Neural progenitor cell (in vitro differentiated cells): ENCODE measurements at regions not wholly inside any gene's neighbourhood (a gene's known extent, or its start where the extent isn't known, plus 50 kb on each side); places are given as distances from the start of the nearest gene placed in this dataset. TPM values are rescaled to one million over a fixed set of nuclear protein-coding genes. Genes with fewer than 3 reads are reported as not detected.

Experiments used
- DNase-seq: peaks from one replicate; pipeline ENCODE4 v3.0.0-alpha.2; 2016; ENCODE audit warnings: low spot score
- H2AFZ ChIP-seq: fragments of 200-600 bp; sonication (generic); replicated peaks from 2 replicates; pipeline ENCODE4 v1.6.1; 2016; ENCODE audit warnings: antibody characterized with exemption
- H3F3A ChIP-seq: fragments of 200-600 bp; sonication (generic); 2 replicates; pipeline ENCODE4 v1.6.1; 2016; ENCODE audit warnings: antibody characterized with exemption, low read depth
- H3K27ac ChIP-seq: fragments of 200-600 bp; sonication (generic); 2 replicates; pipeline ENCODE4 v1.5.1; 2016; ENCODE audit warnings: mild to moderate bottlenecking
- H3K27me3 ChIP-seq: fragments of 200-600 bp; sonication (generic); 2 replicates; pipeline ENCODE4 v1.6.1; 2016; ENCODE audit warnings: mild to moderate bottlenecking, moderate library complexity
- H3K36me3 ChIP-seq: fragments of 200-600 bp; sonication (generic); 2 replicates; pipeline ENCODE4 v1.5.1; 2016
- H3K4me1 ChIP-seq: fragments of 200-600 bp; sonication (generic); 2 replicates; pipeline ENCODE4 v1.6.1; 2016; ENCODE audit warnings: mixed run types
- H3K4me2 ChIP-seq: fragments of 200-600 bp; sonication (generic); 2 replicates; pipeline ENCODE4 v1.6.1; 2016
- H3K4me3 ChIP-seq: fragments of 200-600 bp; sonication (generic); 2 replicates; pipeline ENCODE4 v1.5.1; 2016
- H3K79me2 ChIP-seq: fragments of 200-600 bp; sonication (generic); 2 replicates; pipeline ENCODE4 v1.6.1; 2016; ENCODE audit warnings: low read depth
- H3K9ac ChIP-seq: fragments of 200-600 bp; sonication (generic); 2 replicates; pipeline ENCODE4 v1.6.1; 2016
- H3K9me3 ChIP-seq: fragments of 200-600 bp; sonication (generic); 2 replicates; pipeline ENCODE4 v1.5.1; 2016; ENCODE audit warnings: low read depth
- H4K20me1 ChIP-seq: fragments of 200-600 bp; sonication (generic); 2 replicates; pipeline ENCODE4 v1.6.1; 2016; ENCODE audit warnings: low read depth
- H3K27ac Mint-ChIP-seq: 3 replicates; pipeline ENCODE4 v1.8.0; 2021; ENCODE audit warnings: mixed read lengths
- H3K27me3 Mint-ChIP-seq: 2 replicates; pipeline ENCODE4 v1.8.0; 2022; ENCODE audit warnings: low read depth, mild to moderate bottlenecking, inconsistent platforms, moderate library complexity, mixed read lengths; ENCODE audit not compliant: insufficient read depth
- H3K36me3 Mint-ChIP-seq: 3 replicates; pipeline ENCODE4 v1.8.0; 2021; ENCODE audit warnings: mixed read lengths
- H3K4me1 Mint-ChIP-seq: 3 replicates; pipeline ENCODE4 v1.8.0; 2021; ENCODE audit warnings: mixed read lengths
- H3K4me3 Mint-ChIP-seq: 3 replicates; pipeline ENCODE4 v1.8.0; 2021; ENCODE audit warnings: mild to moderate bottlenecking, moderate library complexity, mixed read lengths
- H3K9me3 Mint-ChIP-seq: 3 replicates; pipeline ENCODE4 v1.8.0; 2020; ENCODE audit warnings: mixed read lengths
- EZH2 ChIP-seq: fragments of 200-600 bp; sonication (generic); IDR thresholded peaks from 2 replicates; pipeline ENCODE4 v1.6.1; 2017; ENCODE audit warnings: antibody characterized with exemption, mild to moderate bottlenecking, moderate library complexity
- EZH2phosphoT487 ChIP-seq: fragments of 200-600 bp; sonication (generic); IDR thresholded peaks from 2 replicates; pipeline ENCODE4 v1.6.1; 2017; ENCODE audit warnings: antibody characterized with exemption
- small RNA-seq: library from RNA; depleted of rRNA; stranded (forward); fragments of <200 nt; gene quantifications from one replicate; pipeline ENCODE3, GENCODE V24; 2015
- TF ChIP-seq, protein P1 (sequence below): fragments of 200-600 bp; sonication (generic); IDR thresholded peaks from 2 replicates; pipeline ENCODE4 v1.5.1; 2017; ENCODE audit warnings: antibody characterized with exemption, mild to moderate bottlenecking

DNA sequence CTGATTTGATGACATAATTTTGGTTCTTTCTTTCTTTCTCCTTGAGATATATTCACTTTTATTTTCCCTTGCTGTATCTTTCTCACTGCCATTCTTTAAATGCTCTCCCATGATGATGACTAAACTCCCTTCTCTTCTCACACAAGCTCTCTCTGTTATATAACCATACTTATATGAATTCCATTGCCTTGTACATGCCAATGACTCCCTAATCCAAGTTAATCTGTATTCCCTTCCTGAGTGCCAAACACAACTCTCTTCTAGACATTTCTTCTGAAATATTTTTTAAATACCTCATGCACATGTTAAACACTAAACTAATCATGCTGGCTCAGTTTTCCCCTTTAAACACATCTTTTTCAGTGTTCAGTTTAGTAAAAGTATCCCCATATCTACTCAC is 62.2 kb upstream of the ST8SIA4 start:
- Histone ChIP-seq H3K27ac (no peak overlapping the region), H3K4me2 (no peak overlapping the region), H3K4me1 (no peaks in the 10 kb centered on the region), H3F3A (no peaks in the 10 kb centered on the region), H3K9ac (no peak overlapping the region), H2AFZ (no peak overlapping the region), H3K27me3 (no peaks in the 10 kb centered on the region), H3K4me3 (no peak overlapping the region), H3K79me2 (no peaks in the 10 kb centered on the region), H3K36me3 (no peaks in the 10 kb centered on the region), H3K9me3 (no peaks in the 10 kb centered on the region), H4K20me1 (no peaks in the 10 kb centered on the region)
- Mint-ChIP-seq H3K27ac (no peak overlapping the region), H3K4me3 (no peak overlapping the region), H3K36me3 (no peaks in the 10 kb centered on the region), H3K4me1 (no peaks in the 10 kb centered on the region), H3K27me3 (peaks cover 2% of the 10 kb centered on the region), H3K9me3 (no peaks in the 10 kb centered on the region)
- DNase-seq, result no peak
- TF ChIP-seq EZH2phosphoT487 (no peak), EZH2 (no peak)
- TF ChIP-seq, protein P1, sequence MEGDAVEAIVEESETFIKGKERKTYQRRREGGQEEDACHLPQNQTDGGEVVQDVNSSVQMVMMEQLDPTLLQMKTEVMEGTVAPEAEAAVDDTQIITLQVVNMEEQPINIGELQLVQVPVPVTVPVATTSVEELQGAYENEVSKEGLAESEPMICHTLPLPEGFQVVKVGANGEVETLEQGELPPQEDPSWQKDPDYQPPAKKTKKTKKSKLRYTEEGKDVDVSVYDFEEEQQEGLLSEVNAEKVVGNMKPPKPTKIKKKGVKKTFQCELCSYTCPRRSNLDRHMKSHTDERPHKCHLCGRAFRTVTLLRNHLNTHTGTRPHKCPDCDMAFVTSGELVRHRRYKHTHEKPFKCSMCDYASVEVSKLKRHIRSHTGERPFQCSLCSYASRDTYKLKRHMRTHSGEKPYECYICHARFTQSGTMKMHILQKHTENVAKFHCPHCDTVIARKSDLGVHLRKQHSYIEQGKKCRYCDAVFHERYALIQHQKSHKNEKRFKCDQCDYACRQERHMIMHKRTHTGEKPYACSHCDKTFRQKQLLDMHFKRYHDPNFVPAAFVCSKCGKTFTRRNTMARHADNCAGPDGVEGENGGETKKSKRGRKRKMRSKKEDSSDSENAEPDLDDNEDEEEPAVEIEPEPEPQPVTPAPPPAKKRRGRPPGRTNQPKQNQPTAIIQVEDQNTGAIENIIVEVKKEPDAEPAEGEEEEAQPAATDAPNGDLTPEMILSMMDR, result no peak

Small RNA genes in the stretch of these regions (small RNA-seq; reads per million reads assigned to genes)
- gene RN7SL802P (not detected), gene RNA5SP188 (not detected)
